ENCODE measurements at regions not wholly inside any gene's neighbourhood (a gene's known extent, or its start where the extent isn't known, plus 50 kb on each side); places are given as distances from the start of the nearest gene placed in this dataset.
A peak's percentile ranks its signal among the peaks of the same experiment; 100 is the strongest.

DNA sequence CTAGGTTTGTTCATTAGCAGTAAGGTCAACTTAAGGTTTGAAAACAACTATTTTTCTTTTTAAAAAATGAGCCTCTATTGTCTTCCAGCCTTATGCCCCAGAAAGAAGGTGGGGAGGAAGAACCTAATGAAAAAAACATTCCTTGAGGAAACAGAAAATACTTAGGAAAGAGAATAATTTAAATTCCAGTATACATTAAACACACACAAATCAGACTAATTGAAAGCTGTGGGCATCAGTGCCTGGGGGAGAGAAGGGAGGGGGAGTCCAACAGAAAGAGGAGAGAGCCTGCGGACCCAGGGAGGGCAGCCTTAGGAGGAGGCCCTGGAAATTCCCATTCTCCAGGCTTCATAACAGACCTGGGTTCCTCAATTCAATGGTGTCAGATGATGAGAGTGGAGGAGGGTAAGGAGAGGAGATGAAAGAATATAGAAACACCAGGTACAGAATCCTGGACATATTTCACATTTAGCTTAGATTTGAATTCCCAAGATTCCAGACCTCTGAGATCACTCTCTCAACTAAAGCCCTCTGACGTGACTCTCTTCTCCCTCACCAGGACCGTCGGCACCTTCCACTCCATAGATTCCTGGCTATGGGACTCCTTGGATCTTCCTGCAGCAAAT, 320.5 kb upstream of the UMPS start:
- no peak for DNase-seq (ENCODE audit: low spot score)

DNA sequence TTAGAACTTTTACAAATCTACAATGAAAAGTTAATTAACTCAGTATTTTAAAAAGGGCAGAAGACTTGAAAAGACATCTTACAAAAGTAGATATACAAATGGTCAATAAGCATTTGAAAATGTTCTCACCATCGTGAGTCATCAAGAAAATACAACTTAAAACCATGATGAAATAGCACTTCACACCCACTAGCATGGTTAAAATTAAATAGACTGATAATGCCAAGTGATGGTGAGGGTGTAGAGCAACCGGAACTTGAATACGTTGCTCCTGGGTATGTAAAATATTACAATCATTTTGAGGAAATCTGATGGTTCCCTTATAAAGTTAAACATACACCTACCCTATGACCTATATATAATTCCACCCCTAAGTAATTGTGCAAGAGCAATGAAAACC, 319.8 kb upstream of the UMPS start:
- no peak for DNase-seq (ENCODE audit: low spot score)

DNA sequence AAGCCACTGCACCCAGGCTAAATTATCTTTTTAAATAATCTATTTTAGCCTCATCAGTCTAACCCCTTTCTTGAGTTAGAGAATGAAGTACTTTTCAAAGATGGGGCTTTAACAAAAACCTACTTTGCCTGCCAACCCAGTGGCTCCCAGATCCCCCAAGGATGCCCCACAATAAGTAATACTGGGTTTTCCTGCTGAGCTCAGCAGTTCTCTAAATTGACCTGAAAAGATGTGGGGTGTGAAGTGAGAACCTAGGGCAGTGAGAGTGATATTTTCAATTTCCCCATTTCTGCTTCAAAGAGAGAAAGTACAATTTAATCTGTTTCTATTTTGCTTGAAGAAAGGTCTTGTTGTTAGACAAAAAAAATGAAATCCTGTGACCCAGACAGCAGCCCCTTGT, 318.5 kb upstream of the UMPS start:
- DNase-seq (ENCODE audit: low spot score): no peak

DNA sequence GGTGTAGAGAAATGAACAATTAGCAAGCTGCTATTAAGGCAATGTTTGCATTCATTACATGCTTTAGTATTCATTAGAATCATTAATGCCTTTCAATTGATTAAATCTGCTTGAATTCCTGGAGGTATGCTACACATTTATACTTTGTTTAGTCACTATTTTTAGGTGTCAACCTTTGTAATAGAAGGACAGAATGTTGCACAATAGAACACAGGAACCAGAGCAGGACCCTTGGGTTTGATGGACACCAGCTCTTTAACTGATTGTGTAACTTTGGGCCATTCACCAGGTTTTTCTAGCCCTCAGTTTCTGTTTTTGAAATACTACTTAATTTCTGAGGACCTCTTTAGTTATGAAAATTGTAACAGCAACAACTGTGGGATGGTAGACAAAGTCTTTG, 317.6 kb upstream of the UMPS start:
- DNase-seq (ENCODE audit: low spot score): no peak

DNA sequence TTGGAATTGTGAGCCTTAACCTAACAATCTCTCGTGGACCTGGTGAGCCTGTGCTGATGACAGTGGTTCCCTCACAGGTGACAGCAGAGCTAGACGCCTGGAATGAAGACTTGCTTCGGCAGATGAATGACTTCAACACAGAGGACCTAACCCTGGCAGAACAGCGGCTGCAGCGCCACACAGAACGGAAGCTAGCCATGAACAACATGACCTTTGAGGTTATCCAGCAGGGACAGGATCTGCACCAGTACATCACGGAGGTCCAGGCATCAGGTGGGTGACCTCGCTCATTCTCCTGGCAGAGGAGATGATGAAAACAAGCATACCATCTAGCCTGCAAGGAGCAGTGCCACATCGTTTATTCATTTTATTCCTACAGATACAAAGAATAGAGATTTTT, 316.9 kb upstream of the UMPS start:
- DNase-seq (ENCODE audit: low spot score): no peak

DNA sequence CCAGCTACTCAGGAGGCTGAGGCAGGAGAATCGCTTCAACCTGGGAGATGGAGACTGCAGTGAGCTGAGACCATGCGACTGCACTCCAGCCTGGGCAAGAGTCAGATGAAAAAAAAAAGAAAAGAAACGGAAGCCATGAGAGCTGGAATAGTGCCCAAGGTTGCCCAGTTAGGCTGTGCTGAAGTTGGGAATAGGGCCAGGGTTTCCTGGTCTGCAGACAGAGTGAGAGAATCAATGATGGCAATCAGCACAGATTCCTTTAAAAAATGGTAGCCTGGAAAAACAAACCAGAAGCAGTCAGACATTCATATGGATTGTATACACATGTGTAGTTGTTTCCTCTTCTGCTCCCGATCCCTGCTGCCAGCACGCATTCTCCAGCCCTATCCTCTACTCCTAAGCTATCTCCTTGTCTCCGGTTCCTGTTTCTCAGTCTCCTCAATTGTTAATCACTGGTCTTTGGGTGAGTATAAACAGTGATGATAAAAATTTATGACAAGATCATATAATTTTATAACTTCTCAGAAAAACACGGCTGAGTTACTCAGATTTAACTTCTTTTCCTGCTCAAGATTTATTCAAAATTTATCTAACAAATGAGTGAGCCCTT, 316.2 kb upstream of the UMPS start:
- no peak for DNase-seq (ENCODE audit: low spot score)

DNA sequence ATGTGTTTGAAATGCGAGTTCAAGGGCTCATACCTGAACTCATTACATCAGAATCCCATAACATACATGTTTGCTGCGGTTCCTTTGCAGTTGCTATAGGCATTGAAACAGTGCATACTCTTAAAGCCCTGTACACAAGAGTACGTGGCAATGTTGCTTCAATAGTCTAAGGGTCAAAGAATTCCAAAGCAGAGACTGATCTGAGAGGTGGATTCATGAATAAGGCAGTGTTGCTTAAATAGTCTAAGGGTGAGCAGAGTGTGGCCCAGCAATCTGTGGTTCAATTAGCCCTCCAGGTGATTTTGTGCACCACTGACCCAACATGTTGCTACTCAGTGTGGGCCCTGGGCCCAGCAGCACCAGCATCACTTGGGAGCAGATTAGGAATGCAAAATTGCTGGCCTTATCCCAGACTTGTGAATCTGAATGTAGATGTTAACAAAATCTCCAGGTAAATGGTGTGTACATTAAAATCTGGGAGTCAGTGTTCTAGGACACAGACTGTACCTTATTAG, 314.7 kb upstream of the UMPS start:
- DNase-seq (ENCODE audit: low spot score): no peak

DNA sequence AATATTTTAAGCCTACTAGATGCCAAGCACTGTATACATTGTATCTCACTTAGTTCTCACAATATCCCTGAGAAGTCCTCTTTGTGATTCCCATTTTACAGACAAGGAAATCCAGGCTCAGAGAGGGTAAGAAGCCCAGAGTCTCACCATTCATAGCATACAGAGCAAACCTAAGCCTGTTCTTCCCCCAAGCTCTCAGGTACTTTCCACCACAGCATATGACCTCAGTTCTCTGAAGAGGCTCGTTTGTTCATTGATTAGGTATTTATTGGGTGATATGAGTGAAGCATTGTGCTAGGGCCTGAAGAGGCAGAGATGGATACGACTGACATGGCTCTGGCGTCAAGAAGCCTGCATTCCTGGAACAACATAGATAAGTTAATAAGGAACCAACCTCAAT, 310.9 kb upstream of the UMPS start:
- DNase-seq (ENCODE audit: low spot score): no peak

DNA sequence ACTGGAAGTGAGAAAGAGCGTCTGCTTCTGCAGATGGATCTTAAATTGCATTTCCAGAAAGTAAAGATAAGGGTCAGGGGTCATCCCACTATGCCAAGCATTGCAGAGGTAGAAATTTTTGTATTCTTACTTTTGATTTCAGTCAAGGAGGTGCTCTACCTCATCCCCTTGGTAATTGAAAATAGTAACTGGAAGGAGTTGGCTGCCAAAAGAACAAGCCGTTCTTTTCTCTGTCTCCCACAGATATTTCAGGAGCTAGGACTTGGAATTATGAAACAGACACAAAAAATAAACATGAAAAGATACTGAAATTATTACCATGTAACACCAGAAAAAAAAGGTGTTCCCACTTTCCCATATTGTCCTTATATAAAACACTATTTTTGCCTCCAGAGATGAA, 309.9 kb upstream of the UMPS start:
- DNase-seq (ENCODE audit: low spot score): no peak

DNA sequence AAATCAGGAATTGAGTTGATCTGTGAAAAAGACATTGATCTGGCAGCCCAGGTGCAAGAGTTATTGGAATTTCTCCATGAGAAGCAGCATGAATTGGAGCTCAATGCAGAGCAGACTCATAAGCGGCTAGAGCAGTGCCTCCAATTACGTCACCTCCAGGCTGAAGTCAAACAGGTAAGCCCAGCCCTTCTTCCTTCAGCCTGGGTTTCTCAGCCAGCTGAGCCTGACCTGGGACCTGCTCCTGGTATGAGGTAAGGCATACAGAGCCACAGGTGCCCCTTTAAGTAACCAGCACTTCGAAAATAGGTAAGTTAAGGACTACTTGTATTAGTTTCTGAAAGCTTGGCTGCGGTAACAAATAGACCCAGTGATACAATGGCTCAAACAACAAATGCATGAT, 307.4 kb upstream of the UMPS start:
- DNase-seq (ENCODE audit: low spot score): no peak

DNA sequence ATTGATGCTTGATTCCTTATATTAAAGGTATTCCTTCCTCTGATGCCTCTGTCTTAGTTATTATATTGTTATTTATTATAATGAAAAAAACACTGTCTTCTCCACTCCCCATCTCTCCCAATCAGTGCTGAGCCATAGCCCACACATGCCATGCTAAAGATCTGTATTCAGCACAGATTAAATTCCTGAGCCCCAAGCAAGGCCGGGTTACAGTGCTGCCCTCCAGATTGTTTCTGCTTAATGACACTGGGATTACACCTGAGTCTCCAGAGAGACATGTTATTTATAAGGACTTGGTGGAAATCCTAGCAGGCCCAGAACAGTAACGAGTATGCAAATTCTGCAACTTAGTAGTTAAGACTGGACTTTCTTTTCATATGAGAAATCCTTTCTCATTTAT, 305.9 kb upstream of the UMPS start:
- DNase-seq (ENCODE audit: low spot score): no peak

DNA sequence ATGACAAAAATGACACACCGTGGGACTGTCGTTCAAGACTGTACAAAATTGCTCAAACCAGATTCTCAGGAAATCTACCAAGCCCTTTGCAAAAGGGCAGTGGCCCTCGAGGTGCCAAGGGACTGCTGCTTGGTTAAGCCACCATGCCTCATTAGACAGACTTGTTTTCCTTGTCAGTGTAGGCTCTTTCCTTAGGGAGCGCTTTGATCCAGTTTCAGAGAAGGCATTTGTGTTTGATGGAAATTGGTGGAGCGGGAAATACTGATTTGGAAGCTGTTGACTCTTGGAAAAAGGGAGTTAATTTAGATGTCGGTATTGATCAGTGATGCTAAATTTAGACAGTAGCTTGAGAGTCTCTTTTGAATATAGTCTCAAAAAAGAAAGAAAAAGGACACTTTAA, 304.3 kb upstream of the UMPS start:
- no peak for DNase-seq (ENCODE audit: low spot score)

DNA sequence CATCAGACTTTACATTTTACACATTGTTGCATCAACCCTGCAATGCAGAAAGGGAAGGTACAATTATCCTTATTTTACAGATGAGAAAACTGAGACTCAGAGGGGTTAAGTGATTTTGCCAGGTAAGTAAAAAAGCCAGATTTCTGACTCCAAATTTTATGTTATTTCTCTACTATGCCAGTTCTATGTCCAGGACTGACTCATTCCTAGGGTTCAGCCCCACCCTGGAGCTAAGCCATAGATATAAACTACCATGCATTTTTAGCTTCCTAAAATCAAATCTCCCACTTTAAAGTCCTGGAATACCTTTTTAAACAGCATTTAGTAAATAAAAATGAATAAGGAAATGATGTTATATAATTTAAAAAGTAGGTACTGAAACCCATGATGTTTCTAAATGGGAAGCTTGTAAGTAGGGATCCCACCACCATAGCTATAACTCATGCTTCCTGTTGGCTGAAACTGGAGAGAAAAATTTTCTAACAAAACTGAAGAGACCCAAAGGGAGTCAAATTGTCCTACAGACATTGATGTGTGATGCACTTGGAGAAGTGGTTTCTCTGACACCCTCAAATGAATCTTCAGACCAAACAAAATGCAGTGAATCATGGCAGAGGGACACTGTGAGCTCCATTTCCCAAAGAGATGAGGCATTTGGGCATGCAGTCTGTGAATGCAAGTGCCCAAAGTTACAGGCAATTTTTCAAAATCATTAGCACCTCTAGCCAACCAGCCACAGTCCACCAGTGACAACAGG, 301.7 kb upstream of the UMPS start:
- DNase-seq (ENCODE audit: low spot score): no peak

DNA sequence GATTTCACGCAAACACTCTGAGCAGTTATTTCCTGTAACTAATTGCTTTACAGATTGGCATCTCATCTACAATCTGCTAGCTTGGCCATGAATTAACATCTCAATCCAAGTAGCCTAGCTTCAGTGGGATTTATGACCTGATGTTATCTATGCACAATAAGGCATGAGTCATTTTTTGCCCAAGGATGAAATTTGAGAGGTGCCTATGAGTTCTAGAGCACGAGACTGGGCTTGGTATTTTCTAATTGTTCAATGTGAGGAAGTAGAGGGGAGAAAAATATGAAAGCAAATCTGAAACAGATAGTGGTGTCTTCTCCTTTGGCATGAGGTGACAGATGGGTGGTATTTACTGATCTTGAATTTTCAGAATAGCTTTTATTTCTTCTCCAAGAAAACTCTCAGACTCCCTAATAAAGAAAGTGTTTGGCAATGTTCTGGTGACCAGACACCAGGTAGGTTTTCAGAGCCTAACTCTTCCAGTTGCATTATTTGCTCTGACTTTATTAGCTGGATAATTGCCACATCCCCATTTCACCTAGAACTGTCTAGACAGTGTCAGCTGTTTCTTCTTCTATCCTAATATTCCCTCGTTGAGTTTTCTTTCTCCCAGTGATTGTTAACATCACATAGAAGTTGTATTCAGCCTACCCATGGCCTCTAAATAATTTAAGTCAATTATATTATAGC, 301.0 kb upstream of the UMPS start:
- no peak for DNase-seq (ENCODE audit: low spot score)

DNA sequence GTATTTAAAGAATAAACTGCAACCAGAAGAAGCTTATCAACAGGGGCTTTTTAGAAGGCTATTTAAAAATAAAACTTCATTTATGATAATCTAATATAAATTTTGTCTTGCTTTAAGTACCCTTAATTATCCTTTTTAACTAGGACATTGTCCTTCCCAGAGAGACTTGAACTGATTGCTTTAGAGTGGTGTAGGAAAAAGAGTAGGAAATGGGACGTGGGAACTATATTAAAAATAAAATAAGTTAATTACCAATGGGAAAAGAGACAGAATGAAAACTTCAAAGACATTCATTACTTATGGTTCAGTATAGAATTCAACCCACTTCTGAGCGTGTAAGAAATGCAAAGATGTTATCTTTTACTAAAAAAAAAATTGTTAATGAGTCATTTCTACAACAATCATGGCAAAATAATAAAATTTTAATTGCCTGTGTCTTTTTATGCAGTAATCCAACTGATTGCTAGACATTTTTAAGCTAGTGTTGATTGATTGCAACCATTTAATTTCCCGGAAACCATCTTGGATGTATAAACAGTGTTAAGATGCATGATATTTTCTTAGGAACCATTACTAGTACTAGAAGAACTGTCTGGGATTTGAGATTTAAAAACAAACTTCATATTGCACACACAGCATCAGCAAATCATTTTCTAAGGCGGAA, 298.8 kb upstream of the UMPS start:
- DNase-seq (ENCODE audit: low spot score): no peak

DNA sequence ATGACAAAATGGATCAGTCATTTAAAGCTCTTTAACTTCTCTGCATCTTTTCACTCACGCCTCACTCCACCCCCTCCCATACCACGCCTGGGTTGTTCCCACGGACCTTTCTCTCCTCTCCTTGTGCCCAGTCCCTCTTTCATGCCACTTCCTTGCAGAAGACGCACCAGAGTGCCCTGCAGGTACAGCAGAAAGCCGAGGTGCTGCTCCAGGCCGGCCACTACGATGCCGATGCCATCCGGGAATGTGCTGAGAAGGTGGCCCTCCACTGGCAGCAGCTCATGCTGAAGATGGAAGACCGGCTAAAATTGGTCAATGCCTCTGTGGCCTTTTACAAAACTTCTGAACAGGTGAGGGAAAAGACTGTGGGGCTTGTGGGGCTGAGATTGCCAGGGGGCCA, 296.1 kb upstream of the UMPS start:
- no peak for DNase-seq (ENCODE audit: low spot score)

DNA sequence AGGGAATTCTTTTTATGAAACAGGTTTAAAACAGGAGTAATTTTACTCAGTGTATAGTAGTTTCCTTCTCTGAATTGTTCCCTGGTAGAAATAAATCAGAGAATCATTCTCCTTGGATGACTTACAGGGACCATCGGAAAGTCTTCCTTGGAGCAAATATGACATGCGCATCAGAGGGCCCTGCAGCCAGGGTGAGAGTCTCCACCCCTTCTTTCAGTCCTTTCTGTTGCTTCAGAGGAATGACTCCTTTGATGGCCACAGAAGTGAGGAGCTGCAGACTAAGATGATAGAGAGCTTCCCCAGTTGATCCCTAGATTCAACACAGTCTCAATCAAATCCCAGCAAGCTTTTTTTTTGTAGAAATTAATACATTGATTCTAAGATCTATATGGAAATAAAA, 294.8 kb upstream of the UMPS start:
- no peak for DNase-seq (ENCODE audit: low spot score)

DNA sequence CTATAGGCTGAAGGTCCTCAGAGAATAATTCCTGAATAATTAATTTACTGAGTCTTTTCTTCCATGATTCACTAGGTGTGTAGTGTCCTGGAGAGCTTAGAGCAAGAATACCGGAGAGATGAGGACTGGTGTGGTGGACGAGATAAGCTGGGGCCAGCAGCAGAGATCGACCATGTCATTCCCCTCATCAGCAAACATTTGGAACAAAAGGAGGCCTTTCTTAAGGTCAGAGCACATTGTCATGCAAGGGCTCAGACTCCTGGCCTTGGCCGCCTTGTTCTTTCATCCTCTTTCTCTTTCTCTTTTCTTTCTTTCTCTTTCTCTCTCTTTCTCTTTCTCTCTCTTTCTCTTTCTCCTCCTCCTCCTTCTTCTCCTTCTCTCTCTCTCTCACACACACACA, 291.4 kb upstream of the UMPS start:
- DNase-seq (ENCODE audit: low spot score): no peak

DNA sequence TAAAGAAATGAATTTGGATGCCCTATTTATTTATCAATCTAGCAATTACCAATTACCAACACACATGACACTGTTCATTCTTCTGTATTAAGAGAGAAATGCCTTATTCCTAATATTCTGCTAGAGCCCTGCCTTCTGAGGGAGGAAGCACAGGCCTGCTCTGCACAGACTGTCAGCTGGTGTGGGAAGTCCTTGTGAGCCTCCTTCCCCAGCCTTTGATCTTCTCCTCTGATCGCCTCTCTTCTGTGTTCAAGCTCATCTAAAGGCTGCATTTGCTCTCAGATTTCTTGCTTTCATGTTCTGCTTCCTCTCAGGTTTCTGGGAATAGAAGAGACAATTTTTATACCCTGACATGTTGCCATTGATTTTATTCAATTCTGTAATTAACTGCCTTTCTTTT, 290.6 kb upstream of the UMPS start:
- no peak for DNase-seq (ENCODE audit: low spot score)

DNA sequence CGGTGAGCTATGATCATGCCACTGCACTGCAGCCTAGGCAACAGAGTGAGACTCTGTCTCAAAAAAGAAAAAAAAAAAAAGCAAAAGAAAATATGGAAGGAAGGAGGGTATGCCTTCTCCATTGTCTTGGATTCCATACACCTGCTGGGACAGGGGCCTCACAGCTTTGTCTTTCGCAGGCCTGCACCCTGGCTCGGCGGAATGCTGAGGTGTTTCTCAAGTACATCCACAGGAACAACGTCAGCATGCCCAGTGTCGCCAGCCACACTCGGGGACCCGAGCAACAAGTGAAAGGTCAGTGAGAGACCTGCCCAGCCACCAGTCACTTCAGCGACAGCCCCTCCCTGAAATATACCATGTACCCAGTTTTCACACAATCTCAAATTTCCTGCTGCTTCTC, 288.5 kb upstream of the UMPS start:
- no peak for DNase-seq (ENCODE audit: low spot score)

DNA sequence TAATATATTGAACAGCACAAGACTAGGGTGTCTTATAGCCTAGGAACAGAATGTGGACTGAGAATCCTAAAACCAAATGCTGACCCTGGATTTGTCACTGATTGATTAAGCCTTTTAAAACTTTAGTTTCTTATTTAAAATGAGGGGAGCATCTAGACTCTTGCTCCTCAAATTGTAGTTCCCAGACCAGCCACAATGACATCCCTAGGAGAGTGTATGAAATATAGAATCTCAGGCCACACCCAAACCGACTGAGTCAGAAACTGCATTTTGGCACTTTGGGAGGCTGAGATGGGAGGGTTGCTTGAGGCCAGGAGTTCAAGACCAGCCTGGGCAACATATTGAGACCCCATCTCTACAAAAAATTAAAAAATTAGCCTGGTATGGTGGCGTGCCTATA, 287.8 kb upstream of the UMPS start:
- peak; percentile 6 for DNase-seq (ENCODE audit: low spot score)

DNA sequence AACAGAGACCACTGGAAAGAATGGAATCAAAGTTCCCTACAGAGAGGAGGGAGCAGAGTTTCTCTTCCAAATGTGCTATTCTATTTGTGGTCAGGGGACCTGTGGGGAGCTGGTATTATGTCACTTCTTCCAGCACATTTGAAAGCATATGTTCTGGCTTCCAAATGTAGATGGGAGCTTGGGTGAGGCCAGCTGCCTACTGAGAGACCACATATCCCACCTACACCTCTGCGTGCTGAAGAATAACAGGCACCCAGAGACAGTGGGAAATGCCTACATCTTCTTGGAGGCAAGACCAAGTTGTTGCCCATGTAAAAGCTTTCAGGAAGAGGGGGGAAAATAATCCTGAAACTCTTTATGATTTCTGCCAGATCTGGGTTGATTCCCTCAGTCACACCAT, 286.8 kb upstream of the UMPS start:
- no peak for DNase-seq (ENCODE audit: low spot score)
